ENCODE measurements at regions not wholly inside any gene's neighbourhood (a gene's known extent, or its start where the extent isn't known, plus 50 kb on each side); places are given as distances from the start of the nearest gene placed in this dataset.

DNA sequence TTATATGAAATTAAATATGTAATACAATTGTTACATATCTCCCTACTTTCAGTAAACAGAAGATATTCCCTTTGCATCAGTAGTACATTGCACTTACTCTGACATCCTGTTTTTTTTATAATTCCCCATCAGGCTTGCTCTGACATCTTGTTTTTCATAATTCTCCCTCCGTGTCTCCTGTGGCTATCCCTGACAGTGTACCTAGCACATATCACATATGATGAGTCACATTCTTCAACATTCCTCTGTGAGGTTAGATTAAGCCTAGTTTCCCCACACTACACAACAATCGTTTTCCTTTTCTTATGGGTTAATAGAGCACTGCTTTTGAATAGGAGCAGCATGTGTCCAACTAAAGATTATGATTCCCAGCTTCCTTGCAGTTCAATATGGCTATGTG is 250.6 kb upstream of the NPVF start (continued):
- TF ChIP-seq, protein P1, sequence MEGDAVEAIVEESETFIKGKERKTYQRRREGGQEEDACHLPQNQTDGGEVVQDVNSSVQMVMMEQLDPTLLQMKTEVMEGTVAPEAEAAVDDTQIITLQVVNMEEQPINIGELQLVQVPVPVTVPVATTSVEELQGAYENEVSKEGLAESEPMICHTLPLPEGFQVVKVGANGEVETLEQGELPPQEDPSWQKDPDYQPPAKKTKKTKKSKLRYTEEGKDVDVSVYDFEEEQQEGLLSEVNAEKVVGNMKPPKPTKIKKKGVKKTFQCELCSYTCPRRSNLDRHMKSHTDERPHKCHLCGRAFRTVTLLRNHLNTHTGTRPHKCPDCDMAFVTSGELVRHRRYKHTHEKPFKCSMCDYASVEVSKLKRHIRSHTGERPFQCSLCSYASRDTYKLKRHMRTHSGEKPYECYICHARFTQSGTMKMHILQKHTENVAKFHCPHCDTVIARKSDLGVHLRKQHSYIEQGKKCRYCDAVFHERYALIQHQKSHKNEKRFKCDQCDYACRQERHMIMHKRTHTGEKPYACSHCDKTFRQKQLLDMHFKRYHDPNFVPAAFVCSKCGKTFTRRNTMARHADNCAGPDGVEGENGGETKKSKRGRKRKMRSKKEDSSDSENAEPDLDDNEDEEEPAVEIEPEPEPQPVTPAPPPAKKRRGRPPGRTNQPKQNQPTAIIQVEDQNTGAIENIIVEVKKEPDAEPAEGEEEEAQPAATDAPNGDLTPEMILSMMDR (IDR thresholded peaks at IDR 0.05 in 2 of 3, conservative IDR thresholded peaks at IDR 0.05 in 1 of 3; ENCODE audit: borderline replicate concordance in 1 of 3, insufficient read depth in 1 of 3, low read depth in 2 of 3, low read length in 2 of 3): no peak
- TF ChIP-seq TCF7L2 (IDR thresholded peaks at IDR 0.05; ENCODE audit: borderline replicate concordance, extremely low read depth, insufficient read depth, insufficient read length): no peak
- no peak for TF ChIP-seq ZBTB33 (IDR thresholded peaks at IDR 0.05; ENCODE audit: extremely low read depth, insufficient replicate concordance, low read length)
- TF ChIP-seq JUND (IDR thresholded peaks at IDR 0.05): no peak

GRCh38 chr7:25481891-25482290 is 253.6 kb upstream of the NPVF start:
- Histone ChIP-seq H3K4me1 (ENCODE audit: control insufficient read depth in 1 of 2, insufficient read depth in 2 of 2, low read length in 2 of 2) (no peaks in the 10 kb centered on the region), H3K36me3 (ENCODE audit: control insufficient read depth in 1 of 2, insufficient read depth in 2 of 2, low read length in 2 of 2) (no peaks in the 10 kb centered on the region), H3K9me2 (ENCODE audit: insufficient read depth) (no peaks in the 10 kb centered on the region), H3K79me2 (ENCODE audit: insufficient read depth, low read length) (no peaks in the 10 kb centered on the region), H3K27me3 (ENCODE audit: insufficient read depth, low read length) (peaks cover 41% of the 10 kb centered on the region), H3K4me3 (replicated peaks in 1 of 2; ENCODE audit: low read depth in 1 of 2, low read length in 2 of 2) (no peak overlapping the region), H3K9me3 (ENCODE audit: control insufficient read depth in 1 of 2, insufficient read depth in 1 of 2, low read depth in 1 of 2, low read length in 2 of 2) (no peaks in the 10 kb centered on the region), H4K20me1 (ENCODE audit: insufficient read depth) (no peaks in the 10 kb centered on the region), H3K27ac (ENCODE audit: low read depth, low read length) (no peak overlapping the region), H3K9ac (ENCODE audit: low read length) (no peak overlapping the region), H3K4me2 (ENCODE audit: low read length) (no peak overlapping the region), H2AFZ (ENCODE audit: low read depth, low read length, poor library complexity, severe bottlenecking) (no peak overlapping the region)
- TF ChIP-seq EZH2 (IDR thresholded peaks at IDR 0.05) (no peak), SRF (IDR thresholded peaks at IDR 0.05; ENCODE audit: low read depth) (no peak), POLR2A (IDR thresholded peaks at IDR 0.05; ENCODE audit: borderline replicate concordance, extremely low read depth, insufficient read depth, insufficient read length) (no peak), YY1 (IDR thresholded peaks at IDR 0.05; ENCODE audit: extremely low read depth, insufficient replicate concordance, low read depth, low read length) (no peak), EZH2phosphoT487 (IDR thresholded peaks at IDR 0.05; ENCODE audit: borderline replicate concordance) (no peak), POLR2AphosphoS5 (IDR thresholded peaks at IDR 0.05; ENCODE audit: low read depth, low read length) (no peak), CBX3 (IDR thresholded peaks at IDR 0.05; ENCODE audit: low read depth) (no peak)
- TF ChIP-seq, protein P1 (IDR thresholded peaks at IDR 0.05 in 2 of 3, conservative IDR thresholded peaks at IDR 0.05 in 1 of 3; ENCODE audit: borderline replicate concordance in 1 of 3, insufficient read depth in 1 of 3, low read depth in 2 of 3, low read length in 2 of 3): no peak
- TF ChIP-seq, protein P2, sequence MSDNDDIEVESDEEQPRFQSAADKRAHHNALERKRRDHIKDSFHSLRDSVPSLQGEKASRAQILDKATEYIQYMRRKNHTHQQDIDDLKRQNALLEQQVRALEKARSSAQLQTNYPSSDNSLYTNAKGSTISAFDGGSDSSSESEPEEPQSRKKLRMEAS (IDR thresholded peaks at IDR 0.05): no peak
- TF ChIP-seq, protein P3, sequence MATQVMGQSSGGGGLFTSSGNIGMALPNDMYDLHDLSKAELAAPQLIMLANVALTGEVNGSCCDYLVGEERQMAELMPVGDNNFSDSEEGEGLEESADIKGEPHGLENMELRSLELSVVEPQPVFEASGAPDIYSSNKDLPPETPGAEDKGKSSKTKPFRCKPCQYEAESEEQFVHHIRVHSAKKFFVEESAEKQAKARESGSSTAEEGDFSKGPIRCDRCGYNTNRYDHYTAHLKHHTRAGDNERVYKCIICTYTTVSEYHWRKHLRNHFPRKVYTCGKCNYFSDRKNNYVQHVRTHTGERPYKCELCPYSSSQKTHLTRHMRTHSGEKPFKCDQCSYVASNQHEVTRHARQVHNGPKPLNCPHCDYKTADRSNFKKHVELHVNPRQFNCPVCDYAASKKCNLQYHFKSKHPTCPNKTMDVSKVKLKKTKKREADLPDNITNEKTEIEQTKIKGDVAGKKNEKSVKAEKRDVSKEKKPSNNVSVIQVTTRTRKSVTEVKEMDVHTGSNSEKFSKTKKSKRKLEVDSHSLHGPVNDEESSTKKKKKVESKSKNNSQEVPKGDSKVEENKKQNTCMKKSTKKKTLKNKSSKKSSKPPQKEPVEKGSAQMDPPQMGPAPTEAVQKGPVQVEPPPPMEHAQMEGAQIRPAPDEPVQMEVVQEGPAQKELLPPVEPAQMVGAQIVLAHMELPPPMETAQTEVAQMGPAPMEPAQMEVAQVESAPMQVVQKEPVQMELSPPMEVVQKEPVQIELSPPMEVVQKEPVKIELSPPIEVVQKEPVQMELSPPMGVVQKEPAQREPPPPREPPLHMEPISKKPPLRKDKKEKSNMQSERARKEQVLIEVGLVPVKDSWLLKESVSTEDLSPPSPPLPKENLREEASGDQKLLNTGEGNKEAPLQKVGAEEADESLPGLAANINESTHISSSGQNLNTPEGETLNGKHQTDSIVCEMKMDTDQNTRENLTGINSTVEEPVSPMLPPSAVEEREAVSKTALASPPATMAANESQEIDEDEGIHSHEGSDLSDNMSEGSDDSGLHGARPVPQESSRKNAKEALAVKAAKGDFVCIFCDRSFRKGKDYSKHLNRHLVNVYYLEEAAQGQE (IDR thresholded peaks at IDR 0.05; ENCODE audit: low read depth): no peak
- DNase-seq (ENCODE audit: low read depth, low spot score) (no peak), ATAC-seq (no peak)
- intact Hi-C loops (cut with micrococcal nuclease): no loop called here
- ChIA-PET CTCF (no interaction called here), POLR2A (no interaction called here), RAD21 (ENCODE audit: low non-redundant PET in 1 of 2, low total read pairs in 2 of 2, uncharacterized antibody in 2 of 2, unreplicated experiment in 2 of 2) (no interaction called here)
- no TSS peak for BruUV-seq (replicated peaks)

Data from HCT116 (cell line).